Panc1 (cell line): ENCODE measurements at regions not wholly inside any gene's neighbourhood (a gene's known extent, or its start where the extent isn't known, plus 50 kb on each side); places are given as distances from the start of the nearest gene placed in this dataset.

Source experiments
- POLR2AphosphoS5 ChIP-seq: IDR thresholded peaks from 2 replicates; pipeline ENCODE4 v1.6.1; 2012; ENCODE audit warnings: mild to moderate bottlenecking, low read depth, low read length, moderate library complexity
- SIN3A ChIP-seq: IDR thresholded peaks from 2 replicates; pipeline ENCODE4 v1.6.1; 2012; ENCODE audit warnings: low read depth, mild to moderate bottlenecking, low read length, moderate library complexity, borderline replicate concordance; ENCODE audit not compliant: insufficient read depth
- TCF7L2 ChIP-seq: IDR thresholded peaks from 2 replicates; pipeline ENCODE4 v1.6.1; 2011; ENCODE audit warnings: mild to moderate bottlenecking, low read depth, low read length, inconsistent platforms
- TF ChIP-seq, protein P1 (sequence below): fragments of 450-650 bp; IDR thresholded peaks from 2 replicates; pipeline ENCODE4 v1.5.1; 2017; ENCODE audit warnings: mild to moderate bottlenecking
- TF ChIP-seq, protein P2 (sequence below), 2 experiments: IDR thresholded peaks; 2 replicates each; pipeline ENCODE4 v1.6.1; 2011 to 2012; ENCODE audit warnings: low read depth in 2 of 2, control low read depth in 1 of 2, low read length in 1 of 2, mild to moderate bottlenecking in 1 of 2, moderate library complexity in 1 of 2; ENCODE audit not compliant: insufficient read depth in 1 of 2

DNA sequence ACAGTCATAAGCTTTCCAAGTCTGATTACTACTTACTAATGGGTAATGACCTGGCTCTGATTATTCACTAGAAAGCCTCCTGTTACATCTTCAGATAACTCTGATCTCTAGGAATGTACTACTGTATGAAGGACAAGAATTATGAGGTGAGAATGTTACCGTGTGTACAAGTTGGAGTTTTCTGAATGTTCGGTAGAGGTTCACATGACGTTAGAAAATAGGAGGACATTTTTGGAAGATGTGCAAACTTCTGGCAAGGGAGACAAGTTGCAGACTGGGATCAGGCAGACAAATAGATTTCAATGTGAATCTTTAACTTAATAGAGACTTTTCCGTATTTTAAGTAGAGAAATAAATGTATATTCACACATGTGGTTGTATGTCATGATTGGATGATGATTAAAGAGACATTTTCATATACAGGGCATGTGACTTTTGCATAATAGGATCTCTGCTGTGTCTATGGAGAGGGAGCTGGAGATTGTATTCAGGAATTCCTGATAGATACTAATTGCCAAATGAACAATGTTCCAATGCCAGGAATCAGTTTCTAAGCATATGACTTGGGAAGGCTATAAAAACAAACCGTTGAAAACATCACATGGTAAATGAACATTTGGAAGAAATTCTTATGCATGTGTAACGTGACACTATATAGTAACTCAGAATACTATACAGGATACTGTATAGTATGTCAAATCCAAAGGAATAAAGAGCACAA, 1695.8 kb upstream of the PIK3C3 start:
- TF ChIP-seq, protein P1, sequence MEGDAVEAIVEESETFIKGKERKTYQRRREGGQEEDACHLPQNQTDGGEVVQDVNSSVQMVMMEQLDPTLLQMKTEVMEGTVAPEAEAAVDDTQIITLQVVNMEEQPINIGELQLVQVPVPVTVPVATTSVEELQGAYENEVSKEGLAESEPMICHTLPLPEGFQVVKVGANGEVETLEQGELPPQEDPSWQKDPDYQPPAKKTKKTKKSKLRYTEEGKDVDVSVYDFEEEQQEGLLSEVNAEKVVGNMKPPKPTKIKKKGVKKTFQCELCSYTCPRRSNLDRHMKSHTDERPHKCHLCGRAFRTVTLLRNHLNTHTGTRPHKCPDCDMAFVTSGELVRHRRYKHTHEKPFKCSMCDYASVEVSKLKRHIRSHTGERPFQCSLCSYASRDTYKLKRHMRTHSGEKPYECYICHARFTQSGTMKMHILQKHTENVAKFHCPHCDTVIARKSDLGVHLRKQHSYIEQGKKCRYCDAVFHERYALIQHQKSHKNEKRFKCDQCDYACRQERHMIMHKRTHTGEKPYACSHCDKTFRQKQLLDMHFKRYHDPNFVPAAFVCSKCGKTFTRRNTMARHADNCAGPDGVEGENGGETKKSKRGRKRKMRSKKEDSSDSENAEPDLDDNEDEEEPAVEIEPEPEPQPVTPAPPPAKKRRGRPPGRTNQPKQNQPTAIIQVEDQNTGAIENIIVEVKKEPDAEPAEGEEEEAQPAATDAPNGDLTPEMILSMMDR = no peak
- TF ChIP-seq POLR2AphosphoS5 (no peak), SIN3A (no peak), TCF7L2 (no peak)
- TF ChIP-seq, protein P2, sequence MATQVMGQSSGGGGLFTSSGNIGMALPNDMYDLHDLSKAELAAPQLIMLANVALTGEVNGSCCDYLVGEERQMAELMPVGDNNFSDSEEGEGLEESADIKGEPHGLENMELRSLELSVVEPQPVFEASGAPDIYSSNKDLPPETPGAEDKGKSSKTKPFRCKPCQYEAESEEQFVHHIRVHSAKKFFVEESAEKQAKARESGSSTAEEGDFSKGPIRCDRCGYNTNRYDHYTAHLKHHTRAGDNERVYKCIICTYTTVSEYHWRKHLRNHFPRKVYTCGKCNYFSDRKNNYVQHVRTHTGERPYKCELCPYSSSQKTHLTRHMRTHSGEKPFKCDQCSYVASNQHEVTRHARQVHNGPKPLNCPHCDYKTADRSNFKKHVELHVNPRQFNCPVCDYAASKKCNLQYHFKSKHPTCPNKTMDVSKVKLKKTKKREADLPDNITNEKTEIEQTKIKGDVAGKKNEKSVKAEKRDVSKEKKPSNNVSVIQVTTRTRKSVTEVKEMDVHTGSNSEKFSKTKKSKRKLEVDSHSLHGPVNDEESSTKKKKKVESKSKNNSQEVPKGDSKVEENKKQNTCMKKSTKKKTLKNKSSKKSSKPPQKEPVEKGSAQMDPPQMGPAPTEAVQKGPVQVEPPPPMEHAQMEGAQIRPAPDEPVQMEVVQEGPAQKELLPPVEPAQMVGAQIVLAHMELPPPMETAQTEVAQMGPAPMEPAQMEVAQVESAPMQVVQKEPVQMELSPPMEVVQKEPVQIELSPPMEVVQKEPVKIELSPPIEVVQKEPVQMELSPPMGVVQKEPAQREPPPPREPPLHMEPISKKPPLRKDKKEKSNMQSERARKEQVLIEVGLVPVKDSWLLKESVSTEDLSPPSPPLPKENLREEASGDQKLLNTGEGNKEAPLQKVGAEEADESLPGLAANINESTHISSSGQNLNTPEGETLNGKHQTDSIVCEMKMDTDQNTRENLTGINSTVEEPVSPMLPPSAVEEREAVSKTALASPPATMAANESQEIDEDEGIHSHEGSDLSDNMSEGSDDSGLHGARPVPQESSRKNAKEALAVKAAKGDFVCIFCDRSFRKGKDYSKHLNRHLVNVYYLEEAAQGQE (IDR thresholded peaks at IDR 0.05; ENCODE audit: insufficient read depth in 1 of 2, low read depth in 2 of 2, low read length in 1 of 2) = no peak
